Stimulated activated effector memory CD8-positive, alpha-beta T cell treated with anti-CD3 and anti-CD28 coated beads, Interleukin-12 subunit alpha, Interleukin-12 subunit beta, amount 100 ng/mL, for 72 hours (primary cell): ENCODE measurements at regions not wholly inside any gene's neighbourhood (a gene's known extent, or its start where the extent isn't known, plus 50 kb on each side); places are given as distances from the start of the nearest gene placed in this dataset.

Experiments
- ATAC-seq: fragments of 150-1000 bp; cut with Tn5 transposase; 2 replicates; pipeline ENCODE4 v1.10.0; 2021
- DNase-seq, 2 donors: peaks; one replicate each; pipeline ENCODE4 v3.0.0; 2021 to 2022; ENCODE audit warnings: low spot score in 2 of 2
- H3K27ac Mint-ChIP-seq: one replicate; pipeline ENCODE4 v1.8.0; 2022; ENCODE audit warnings: mild to moderate bottlenecking, mixed read lengths
- H3K36me3 Mint-ChIP-seq: one replicate; pipeline ENCODE4 v1.8.0; 2022; ENCODE audit warnings: mild to moderate bottlenecking, mixed read lengths
- H3K4me1 Mint-ChIP-seq: one replicate; pipeline ENCODE4 v1.8.0; 2022; ENCODE audit warnings: mixed read lengths
- H3K4me3 Mint-ChIP-seq: one replicate; pipeline ENCODE4 v1.8.0; 2022; ENCODE audit warnings: mild to moderate bottlenecking, mixed read lengths
- H3K9me3 Mint-ChIP-seq: one replicate; pipeline ENCODE4 v1.8.0; 2022; ENCODE audit warnings: mixed read lengths

DNA sequence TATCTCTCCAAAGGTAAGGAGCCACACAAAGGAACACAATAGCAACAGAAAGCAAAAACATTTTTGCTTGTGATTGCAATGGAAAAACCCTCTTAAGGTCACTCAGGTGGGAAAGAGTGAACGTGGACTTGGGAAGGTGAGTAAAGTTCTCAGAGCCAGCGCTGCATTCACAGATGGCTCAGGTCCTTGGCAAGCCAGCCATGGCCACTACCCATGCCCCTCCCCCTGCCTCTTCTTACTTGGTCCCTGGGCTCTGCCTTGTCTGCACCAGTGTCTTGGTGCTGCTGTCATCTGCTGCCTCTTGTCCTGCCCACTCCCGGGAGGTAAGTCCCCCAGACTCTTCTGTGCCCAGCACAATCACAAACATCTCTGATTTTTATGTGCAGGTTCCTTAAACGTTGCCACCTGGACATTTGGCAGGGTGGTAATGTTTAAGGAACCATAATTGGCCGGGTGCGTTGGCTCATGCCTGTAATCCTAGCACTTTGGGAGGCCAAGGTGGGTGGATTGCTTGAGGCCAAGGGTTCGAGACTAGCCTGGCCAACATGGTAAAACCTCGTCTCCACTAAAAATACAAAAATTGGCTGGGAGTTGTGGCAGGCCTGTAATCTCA, 74.6 kb downstream of the FEM1C start:
- no peaks in the 10 kb centered on the region for H3K9me3 Mint-ChIP-seq
- peak; percentile 11 for ATAC-seq
- DNase-seq: no peak
- H3K4me1 Mint-ChIP-seq: no peaks in the 10 kb centered on the region
- H3K4me3 Mint-ChIP-seq: no peak overlapping the region
- H3K36me3 Mint-ChIP-seq: no peaks in the 10 kb centered on the region
- H3K27ac Mint-ChIP-seq: no peak overlapping the region

DNA sequence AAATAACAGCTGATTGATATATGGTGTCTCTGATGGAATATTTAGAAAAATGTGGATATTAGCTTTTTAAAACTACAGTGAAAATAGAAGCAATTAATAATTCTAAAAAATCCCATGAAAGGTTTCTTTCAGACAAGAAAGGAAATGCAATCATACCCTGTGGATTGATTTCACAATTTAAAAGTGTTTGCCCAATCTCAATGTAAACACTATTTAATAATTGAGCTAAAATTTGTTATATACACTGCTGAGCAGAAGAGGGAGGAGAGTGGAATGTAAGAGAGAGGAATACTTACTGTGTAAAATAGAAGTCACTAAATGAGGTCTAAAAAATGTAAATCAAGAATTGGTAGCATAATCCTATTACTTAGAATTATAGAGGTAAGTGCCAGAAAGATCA, 76.9 kb downstream of the FEM1C start:
- H3K36me3 Mint-ChIP-seq: no peaks in the 10 kb centered on the region
- no peaks in the 10 kb centered on the region for H3K4me1 Mint-ChIP-seq
- ATAC-seq (no peak), DNase-seq (no peak)
- no peaks in the 10 kb centered on the region for H3K9me3 Mint-ChIP-seq
- H3K27ac Mint-ChIP-seq: no peak overlapping the region
- no peak overlapping the region for H3K4me3 Mint-ChIP-seq

DNA sequence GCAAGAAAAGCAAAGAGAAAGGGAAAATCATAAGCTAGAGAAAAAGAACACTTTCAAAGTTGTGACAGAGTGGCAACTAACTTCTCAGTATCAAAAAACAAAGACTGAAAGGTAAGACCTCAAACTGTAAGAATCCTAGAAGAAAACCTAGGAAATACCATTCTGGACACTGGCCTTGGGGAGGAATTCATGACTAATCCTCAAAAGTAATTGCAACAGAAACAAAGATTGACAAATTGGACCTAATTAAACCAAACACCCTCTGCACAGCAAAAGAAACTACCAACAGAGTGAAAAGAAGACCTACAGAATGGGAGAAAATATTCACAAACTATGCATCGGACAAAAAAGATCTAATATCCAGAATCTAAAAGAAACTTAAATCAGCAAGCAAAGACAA, 79.1 kb downstream of the FEM1C start:
- DNase-seq: no peak
- Mint-ChIP-seq H3K9me3 (no peaks in the 10 kb centered on the region), H3K27ac (no peak overlapping the region), H3K4me3 (no peak overlapping the region), H3K4me1 (peaks cover 12% of the 10 kb centered on the region), H3K36me3 (no peaks in the 10 kb centered on the region)
- ATAC-seq: no peak

DNA sequence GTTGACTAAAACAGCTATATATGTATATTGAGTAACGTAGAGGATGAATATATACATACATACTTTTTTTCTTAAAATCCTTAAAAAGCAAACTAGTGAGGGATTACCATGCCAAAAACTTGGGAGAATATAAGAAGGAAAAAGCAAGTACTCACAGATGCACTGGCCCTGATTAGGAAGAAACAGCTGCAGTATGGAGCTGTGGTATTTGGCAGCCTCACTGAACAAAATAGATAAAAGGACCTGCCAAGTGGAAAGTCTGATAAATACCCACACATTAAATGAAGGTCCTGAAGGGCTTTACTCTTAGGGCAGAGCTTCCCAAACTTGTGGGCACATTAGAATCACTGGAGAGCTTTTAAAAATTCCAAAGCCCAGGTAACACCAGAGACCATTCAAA, 80.6 kb downstream of the FEM1C start:
- DNase-seq (no peak), ATAC-seq (no peak)
- Mint-ChIP-seq H3K36me3 (no peaks in the 10 kb centered on the region), H3K4me3 (no peak overlapping the region), H3K9me3 (no peaks in the 10 kb centered on the region), H3K4me1 (peaks cover 12% of the 10 kb centered on the region), H3K27ac (no peak overlapping the region)

DNA sequence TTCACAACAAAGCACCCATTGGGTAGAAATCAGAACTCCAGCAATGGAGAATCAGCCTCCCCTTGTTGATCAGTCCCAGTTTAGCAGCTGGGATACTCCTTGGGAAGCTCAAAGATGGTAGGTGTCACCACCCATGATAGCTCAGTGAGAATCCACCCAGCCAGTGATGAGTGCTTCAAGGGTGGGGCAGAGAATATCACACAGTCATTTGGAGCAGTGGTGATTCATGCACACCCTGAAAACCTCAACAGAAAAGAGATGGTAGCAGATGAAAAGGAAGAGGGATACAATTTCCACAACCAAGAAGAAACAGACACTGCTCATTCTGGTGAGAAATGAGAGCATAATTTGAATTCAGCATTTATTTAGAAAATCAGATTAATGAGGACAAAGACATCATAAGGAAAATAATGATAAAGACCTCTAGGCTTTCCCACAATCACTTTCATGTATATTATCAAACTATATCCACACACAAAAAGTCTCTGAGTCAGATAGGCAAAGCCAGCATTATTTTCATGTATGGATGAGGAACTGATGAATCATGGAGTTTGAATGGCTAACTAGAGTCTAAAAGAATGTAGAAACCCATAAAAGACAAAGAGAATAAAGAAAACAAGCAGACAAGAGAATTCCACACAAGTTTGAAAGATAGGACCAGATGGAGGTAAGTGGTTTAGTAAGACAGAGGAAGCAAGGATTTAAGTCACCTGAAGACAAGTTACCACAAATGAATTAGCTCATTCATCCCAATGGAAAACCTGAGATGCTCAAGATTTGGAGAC, 82.9 kb downstream of the FEM1C start:
- Mint-ChIP-seq H3K4me3 (no peak overlapping the region), H3K4me1 (peaks cover 12% of the 10 kb centered on the region), H3K9me3 (no peaks in the 10 kb centered on the region), H3K27ac (peak overlapping the region; percentile 16), H3K36me3 (no peaks in the 10 kb centered on the region)
- peak; percentile 95 for ATAC-seq
- DNase-seq: peak in 1 of 2 donors; percentile 56

DNA sequence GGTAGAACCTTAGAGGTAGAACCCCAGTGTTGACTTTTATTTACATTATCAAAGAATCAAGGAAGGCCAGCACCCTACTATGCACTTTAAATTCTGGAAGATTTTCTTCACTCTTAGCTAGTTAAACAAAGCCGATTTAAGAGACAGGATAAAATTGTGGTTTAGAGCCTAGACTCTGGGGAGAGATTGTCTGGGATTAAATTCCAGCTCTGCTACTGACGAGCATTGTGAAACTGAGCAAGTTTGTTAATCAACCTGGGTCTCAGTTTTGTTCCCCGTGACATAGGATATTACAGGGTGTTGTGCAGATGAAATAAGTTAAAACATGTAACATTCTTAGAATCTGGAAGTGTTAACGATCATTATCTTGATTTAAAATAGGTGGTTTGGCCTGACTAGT, 83.5 kb downstream of the FEM1C start:
- Mint-ChIP-seq H3K9me3 (no peaks in the 10 kb centered on the region), H3K4me1 (peaks cover 12% of the 10 kb centered on the region), H3K36me3 (no peaks in the 10 kb centered on the region), H3K4me3 (no peak overlapping the region), H3K27ac (peak overlapping the region; percentile 16)
- DNase-seq: no peak
- ATAC-seq: no peak

DNA sequence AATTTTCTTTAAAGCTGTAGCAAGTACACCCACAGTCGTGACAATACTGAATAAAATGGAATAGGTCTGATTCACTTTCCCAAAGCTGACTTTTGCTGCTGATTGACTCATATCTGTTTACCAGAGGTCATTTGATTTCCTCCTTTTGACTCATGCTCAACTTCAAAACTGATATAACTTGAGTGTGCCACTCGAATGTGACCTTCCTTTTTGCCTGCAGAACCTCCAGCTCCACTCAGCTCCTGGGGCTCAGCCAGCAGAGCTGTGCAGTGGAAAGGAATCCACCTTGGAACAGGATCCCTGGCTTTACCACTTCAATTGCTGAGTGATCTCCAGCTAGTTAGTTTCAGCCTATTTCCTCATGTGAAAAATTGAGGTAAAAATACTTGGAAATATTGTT, 84.1 kb downstream of the FEM1C start:
- H3K36me3 Mint-ChIP-seq: no peaks in the 10 kb centered on the region
- no peaks in the 10 kb centered on the region for H3K9me3 Mint-ChIP-seq
- ATAC-seq: peak; percentile 83
- H3K27ac Mint-ChIP-seq: no peak overlapping the region
- no peak overlapping the region for H3K4me3 Mint-ChIP-seq
- no peak for DNase-seq
- peaks cover 12% of the 10 kb centered on the region for H3K4me1 Mint-ChIP-seq

DNA sequence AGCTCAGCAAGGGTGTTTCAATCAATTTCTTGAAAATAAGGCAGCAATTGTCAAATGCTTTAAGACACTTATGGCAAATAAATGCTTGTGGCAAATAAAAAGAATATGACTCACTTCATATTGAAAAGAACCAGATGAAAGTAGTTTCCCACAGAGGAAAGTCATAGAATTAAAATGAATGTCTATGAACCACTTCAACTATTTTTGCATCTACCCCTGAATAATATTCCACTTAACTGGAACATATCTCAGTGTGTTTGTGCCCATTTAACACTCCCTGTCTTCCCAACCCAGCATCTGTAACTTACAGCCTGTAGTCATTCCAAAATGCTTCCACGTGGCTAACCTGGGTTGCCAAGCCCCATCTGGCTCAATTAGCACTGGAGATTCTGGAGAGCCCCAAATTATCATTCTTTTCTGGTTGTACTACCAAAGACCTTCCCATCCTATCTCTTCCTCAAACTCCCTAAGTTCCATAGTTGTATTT, 84.7 kb downstream of the FEM1C start:
- H3K9me3 Mint-ChIP-seq: no peaks in the 10 kb centered on the region
- H3K27ac Mint-ChIP-seq: no peak overlapping the region
- ATAC-seq (no peak), DNase-seq (no peak)
- peaks cover 12% of the 10 kb centered on the region for H3K4me1 Mint-ChIP-seq
- H3K4me3 Mint-ChIP-seq: no peak overlapping the region
- no peaks in the 10 kb centered on the region for H3K36me3 Mint-ChIP-seq

DNA sequence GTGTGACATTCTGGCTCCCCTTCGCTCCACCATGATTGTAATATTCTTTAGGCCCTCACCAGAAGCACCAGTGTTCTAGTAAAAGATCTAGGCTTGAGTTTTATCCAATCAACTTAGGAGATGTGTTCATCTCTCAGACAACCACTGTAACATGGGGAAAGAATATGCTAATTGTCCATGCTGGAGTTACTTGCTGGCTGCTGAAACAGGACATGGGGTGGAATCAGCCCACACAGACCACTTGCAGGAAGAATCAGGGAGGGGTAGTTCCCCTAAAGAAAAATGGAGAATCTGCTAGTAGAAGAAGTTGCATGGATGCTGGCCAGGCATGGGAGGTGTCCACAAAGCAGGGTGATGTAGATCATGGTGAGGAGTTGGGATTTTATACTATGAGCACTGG, 86.2 kb downstream of the FEM1C start:
- Mint-ChIP-seq H3K4me1 (peaks cover 12% of the 10 kb centered on the region), H3K36me3 (no peaks in the 10 kb centered on the region), H3K9me3 (no peaks in the 10 kb centered on the region), H3K27ac (no peak overlapping the region), H3K4me3 (no peak overlapping the region)
- DNase-seq (no peak), ATAC-seq (no peak)

DNA sequence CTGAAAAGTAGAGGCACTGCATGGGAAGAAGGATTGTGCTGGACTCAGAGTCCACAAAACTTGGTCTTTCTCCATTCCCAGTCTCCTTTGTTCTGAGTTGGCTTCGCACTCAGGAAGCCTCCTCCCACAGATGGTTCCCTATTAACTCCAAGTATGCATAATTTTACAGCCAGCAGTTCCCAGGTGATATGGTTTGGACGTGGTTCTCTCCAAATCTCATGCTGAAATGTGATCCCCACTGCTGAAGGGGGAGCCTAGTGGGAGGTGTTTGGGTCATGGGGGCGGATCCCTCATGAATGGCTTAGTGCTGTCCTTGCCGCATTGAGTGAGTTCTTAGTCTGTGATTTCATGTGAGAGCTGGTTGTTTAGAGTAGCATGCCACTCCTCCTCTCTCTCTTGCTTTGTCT, 86.6 kb downstream of the FEM1C start:
- H3K9me3 Mint-ChIP-seq: no peaks in the 10 kb centered on the region
- no peak for DNase-seq
- H3K4me1 Mint-ChIP-seq: peaks cover 12% of the 10 kb centered on the region
- H3K27ac Mint-ChIP-seq: no peak overlapping the region
- ATAC-seq: no peak
- no peaks in the 10 kb centered on the region for H3K36me3 Mint-ChIP-seq
- H3K4me3 Mint-ChIP-seq: no peak overlapping the region

DNA sequence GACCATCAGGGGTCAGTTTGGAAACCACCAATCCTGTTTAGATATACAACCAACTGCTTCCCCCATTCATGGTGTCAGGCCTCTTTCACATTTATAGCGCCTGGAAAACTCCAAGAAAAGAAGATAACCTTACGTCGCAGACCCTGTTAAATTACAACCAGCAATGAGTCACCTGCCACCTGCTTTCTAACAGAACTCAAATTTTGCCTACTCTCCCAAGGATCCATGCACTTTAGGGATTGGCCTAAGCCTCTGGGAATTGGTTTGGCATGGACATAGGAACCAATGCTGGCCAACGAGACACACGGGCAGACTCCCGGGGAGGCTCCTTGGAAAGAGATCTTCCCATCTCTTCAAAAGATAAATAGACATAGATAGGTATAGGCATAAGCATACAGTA, 87.0 kb downstream of the FEM1C start:
- Mint-ChIP-seq H3K4me3 (no peak overlapping the region), H3K27ac (no peak overlapping the region), H3K4me1 (peaks cover 12% of the 10 kb centered on the region), H3K36me3 (no peaks in the 10 kb centered on the region), H3K9me3 (no peaks in the 10 kb centered on the region)
- ATAC-seq: no peak
- DNase-seq: no peak

DNA sequence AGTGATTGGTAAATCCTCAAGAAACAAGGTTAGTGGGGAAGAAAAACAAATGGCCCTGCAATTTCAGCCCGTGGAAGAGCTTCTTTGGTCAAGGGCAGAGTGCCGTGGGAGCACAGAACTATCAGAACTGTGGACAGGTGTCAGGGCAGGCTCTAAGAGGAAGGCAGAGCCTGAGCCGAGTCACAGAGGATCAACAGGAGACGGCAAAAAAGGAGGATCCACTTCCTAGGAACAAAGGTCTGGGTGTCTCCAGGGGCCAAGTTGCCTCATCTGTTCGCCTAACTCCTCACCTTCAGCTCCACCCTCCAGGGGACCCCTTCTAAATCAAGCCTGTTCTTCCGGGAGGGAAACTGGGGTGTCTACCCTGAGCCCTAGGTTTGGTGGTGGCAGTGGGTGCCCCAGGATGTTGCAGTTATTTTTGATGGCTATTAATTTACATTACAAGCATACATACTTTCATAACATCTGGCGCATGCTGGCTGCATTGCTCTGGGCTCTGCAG, 88.0 kb downstream of the FEM1C start:
- no peak overlapping the region for H3K4me3 Mint-ChIP-seq
- no peak for ATAC-seq

DNA sequence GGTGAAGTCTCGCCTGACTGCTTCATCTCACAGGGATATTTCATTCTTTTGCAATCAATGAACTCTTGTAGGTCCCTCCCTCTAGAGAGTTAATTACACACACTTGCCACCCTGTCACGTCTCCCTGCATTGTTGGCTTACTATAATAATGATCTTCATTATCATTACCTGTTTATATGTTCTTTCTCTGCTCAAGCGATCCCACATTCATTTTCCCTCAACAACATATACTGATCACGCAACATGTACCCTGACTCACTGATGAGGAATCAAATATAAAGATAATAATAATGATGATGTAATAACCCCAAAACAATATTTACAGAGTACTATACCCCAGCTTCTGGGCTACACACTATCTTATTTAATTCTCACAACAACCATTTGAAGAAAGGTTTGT, 88.5 kb downstream of the FEM1C start:
- DNase-seq (no peak), ATAC-seq (no peak)
- Mint-ChIP-seq H3K36me3 (no peaks in the 10 kb centered on the region), H3K27ac (no peak overlapping the region), H3K4me3 (no peak overlapping the region), H3K9me3 (no peaks in the 10 kb centered on the region), H3K4me1 (no peaks in the 10 kb centered on the region)

More for the DNA sequence above, 88.0 kb downstream of the FEM1C start:
- DNase-seq: no peak
- Mint-ChIP-seq H3K4me1 (peaks cover 5% of the 10 kb centered on the region), H3K36me3 (no peaks in the 10 kb centered on the region), H3K9me3 (no peaks in the 10 kb centered on the region), H3K27ac (no peak overlapping the region)

DNA sequence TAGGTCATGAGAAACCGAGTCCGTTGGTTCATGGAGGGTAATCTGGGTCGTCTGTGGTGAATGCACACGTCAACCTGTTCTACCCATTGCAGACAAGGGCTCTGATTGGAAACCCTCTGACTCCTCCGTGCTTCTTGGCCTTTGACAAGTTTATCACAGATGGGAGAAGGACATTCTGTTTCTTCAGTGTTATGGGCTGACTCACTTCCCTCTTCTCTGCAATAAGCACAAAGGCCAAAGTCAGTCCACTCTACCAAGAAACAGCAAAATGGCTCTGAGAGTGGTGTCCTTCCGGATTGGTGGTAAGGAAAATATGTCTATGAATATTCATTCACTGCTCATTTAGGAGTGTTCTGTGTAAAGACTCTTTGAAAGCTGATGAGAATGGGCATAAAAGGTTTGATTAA, 89.3 kb downstream of the FEM1C start:
- Mint-ChIP-seq H3K4me1 (peaks cover 6% of the 10 kb centered on the region), H3K4me3 (no peak overlapping the region), H3K36me3 (no peaks in the 10 kb centered on the region), H3K27ac (no peak overlapping the region), H3K9me3 (no peaks in the 10 kb centered on the region)
- ATAC-seq (peak; percentile 88), DNase-seq (no peak)

DNA sequence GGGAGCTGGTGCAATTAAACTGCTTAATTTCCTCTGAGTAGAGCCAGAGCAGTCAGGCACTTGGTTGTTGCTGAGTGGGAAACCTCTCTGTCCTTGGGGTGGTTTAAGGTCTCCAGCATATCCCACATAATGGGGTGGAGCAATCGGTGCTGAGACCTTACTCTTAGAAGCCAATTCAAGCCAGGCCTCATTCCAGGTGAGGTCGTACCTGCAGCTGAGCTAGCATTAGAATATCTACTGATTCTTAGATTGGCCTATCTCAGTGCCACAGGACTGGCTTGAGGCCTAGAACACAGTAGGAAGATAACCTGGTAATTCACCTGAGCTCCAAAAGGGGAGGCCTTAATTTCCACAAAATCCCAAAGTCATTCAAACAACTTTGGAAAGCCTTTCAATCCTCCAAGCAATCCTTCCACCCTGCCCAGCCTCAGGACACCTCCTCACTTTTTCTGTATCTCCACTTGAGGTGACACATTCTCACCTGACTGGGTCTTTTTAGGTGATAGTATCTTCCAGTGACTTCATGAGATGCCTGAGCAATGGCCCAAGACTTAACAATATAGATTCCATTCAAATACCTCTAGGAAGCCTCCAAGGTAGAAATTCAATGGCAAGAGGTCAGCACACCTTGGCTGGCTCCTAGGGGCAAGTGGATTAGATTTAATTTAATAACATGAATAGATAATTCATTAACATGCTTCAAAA, 91.0 kb downstream of the FEM1C start:
- H3K4me1 Mint-ChIP-seq: peaks cover 7% of the 10 kb centered on the region
- no peaks in the 10 kb centered on the region for H3K9me3 Mint-ChIP-seq
- DNase-seq: no peak
- H3K4me3 Mint-ChIP-seq: no peak overlapping the region
- H3K27ac Mint-ChIP-seq: no peak overlapping the region
- ATAC-seq: no peak
- H3K36me3 Mint-ChIP-seq: no peaks in the 10 kb centered on the region
